Neuron (in vitro differentiated cells): ENCODE measurements at regions not wholly inside any gene's neighbourhood (a gene's known extent, or its start where the extent isn't known, plus 50 kb on each side); places are given as distances from the start of the nearest gene placed in this dataset.

Experiments used
- H2AFZ ChIP-seq: one replicate; pipeline ENCODE4 v1.6.1; 2013; ENCODE audit warnings: low read depth, mild to moderate bottlenecking, inconsistent platforms, low read length, moderate library complexity
- H3K27me3 ChIP-seq: one replicate; pipeline ENCODE4 v1.6.1; 2013; ENCODE audit warnings: low read length; ENCODE audit not compliant: insufficient read depth
- H3K36me3 ChIP-seq: one replicate; pipeline ENCODE4 v1.6.1; 2013; ENCODE audit warnings: low read length; ENCODE audit not compliant: insufficient read depth
- H3K4me1 ChIP-seq: one replicate; pipeline ENCODE4 v1.6.1; 2013; ENCODE audit warnings: low read length; ENCODE audit not compliant: insufficient read depth
- H3K4me3 ChIP-seq: 2 replicates; pipeline ENCODE4 v1.5.1; 2013; ENCODE audit warnings: mild to moderate bottlenecking, low read length, moderate library complexity
- H3K9me3 ChIP-seq: one replicate; pipeline ENCODE4 v1.6.1; 2013; ENCODE audit warnings: low read length

GRCh38 chr10:35739998-35740397, 97.9 kb upstream of the FZD8 start:
- Histone ChIP-seq H3K36me3 (no peaks in the 10 kb centered on the region), H3K4me3 (no peak overlapping the region), H3K9me3 (no peaks in the 10 kb centered on the region), H2AFZ (no peak overlapping the region), H3K27me3 (no peaks in the 10 kb centered on the region), H3K4me1 (no peaks in the 10 kb centered on the region)

- no peak overlapping the region for H3K4me3 ChIP-seq
- H3K4me1 ChIP-seq: no peaks in the 10 kb centered on the region
- H3K36me3 ChIP-seq: no peaks in the 10 kb centered on the region
- H3K9me3 ChIP-seq: no peaks in the 10 kb centered on the region
- no peak overlapping the region for H2AFZ ChIP-seq
- H3K27me3 ChIP-seq: no peaks in the 10 kb centered on the region
These were observed 93.3 kb upstream of the FZD8 start for GRCh38 chr10:35735412-35735811.

- no peak overlapping the region for H2AFZ ChIP-seq
- no peaks in the 10 kb centered on the region for H3K4me1 ChIP-seq
- no peaks in the 10 kb centered on the region for H3K36me3 ChIP-seq
- H3K27me3 ChIP-seq: no peaks in the 10 kb centered on the region
- H3K9me3 ChIP-seq: no peaks in the 10 kb centered on the region
- H3K4me3 ChIP-seq: no peak overlapping the region
These were observed 89.7 kb upstream of the FZD8 start for GRCh38 chr10:35731828-35732227.

GRCh38 chr10:35728341-35728740, 86.2 kb upstream of the FZD8 start:
- Histone ChIP-seq H3K36me3 (no peaks in the 10 kb centered on the region), H3K9me3 (no peaks in the 10 kb centered on the region), H3K27me3 (no peaks in the 10 kb centered on the region), H3K4me3 (no peak overlapping the region), H2AFZ (no peak overlapping the region), H3K4me1 (no peaks in the 10 kb centered on the region)

GRCh38 chr10:35726846-35727245, 84.8 kb upstream of the FZD8 start:
- no peaks in the 10 kb centered on the region for H3K4me1 ChIP-seq
- H3K36me3 ChIP-seq: no peaks in the 10 kb centered on the region
- H3K9me3 ChIP-seq: no peaks in the 10 kb centered on the region
- H3K4me3 ChIP-seq: no peak overlapping the region
- H3K27me3 ChIP-seq: no peaks in the 10 kb centered on the region
- no peak overlapping the region for H2AFZ ChIP-seq

GRCh38 chr10:35723992-35724391, 81.9 kb upstream of the FZD8 start:
- Histone ChIP-seq H3K4me1 (no peaks in the 10 kb centered on the region), H3K4me3 (no peak overlapping the region), H2AFZ (no peak overlapping the region), H3K36me3 (no peaks in the 10 kb centered on the region), H3K27me3 (no peaks in the 10 kb centered on the region), H3K9me3 (no peaks in the 10 kb centered on the region)

- Histone ChIP-seq H3K36me3 (no peaks in the 10 kb centered on the region), H3K9me3 (no peaks in the 10 kb centered on the region), H3K4me1 (no peaks in the 10 kb centered on the region), H2AFZ (no peak overlapping the region), H3K27me3 (no peaks in the 10 kb centered on the region), H3K4me3 (no peak overlapping the region)
These were observed 81.0 kb upstream of the FZD8 start for GRCh38 chr10:35723059-35723458.

GRCh38 chr10:35722636-35723035, 80.5 kb upstream of the FZD8 start:
- H2AFZ ChIP-seq: no peak overlapping the region
- H3K9me3 ChIP-seq: no peaks in the 10 kb centered on the region
- no peaks in the 10 kb centered on the region for H3K27me3 ChIP-seq
- no peaks in the 10 kb centered on the region for H3K36me3 ChIP-seq
- H3K4me1 ChIP-seq: no peaks in the 10 kb centered on the region
- no peak overlapping the region for H3K4me3 ChIP-seq

GRCh38 chr10:35722226-35722625, 80.1 kb upstream of the FZD8 start:
- Histone ChIP-seq H2AFZ (no peak overlapping the region), H3K4me1 (no peaks in the 10 kb centered on the region), H3K4me3 (no peak overlapping the region), H3K36me3 (no peaks in the 10 kb centered on the region), H3K9me3 (no peaks in the 10 kb centered on the region), H3K27me3 (no peaks in the 10 kb centered on the region)

- no peak overlapping the region for H2AFZ ChIP-seq
- H3K9me3 ChIP-seq: no peaks in the 10 kb centered on the region
- no peaks in the 10 kb centered on the region for H3K4me1 ChIP-seq
- H3K27me3 ChIP-seq: no peaks in the 10 kb centered on the region
- H3K36me3 ChIP-seq: no peaks in the 10 kb centered on the region
- no peak overlapping the region for H3K4me3 ChIP-seq
These were observed 78.3 kb upstream of the FZD8 start for GRCh38 chr10:35720366-35720765.

GRCh38 chr10:35716776-35717175, 74.7 kb upstream of the FZD8 start:
- H3K36me3 ChIP-seq: no peaks in the 10 kb centered on the region
- no peaks in the 10 kb centered on the region for H3K27me3 ChIP-seq
- H3K4me3 ChIP-seq: no peak overlapping the region
- no peaks in the 10 kb centered on the region for H3K9me3 ChIP-seq
- H2AFZ ChIP-seq: no peak overlapping the region
- H3K4me1 ChIP-seq: no peaks in the 10 kb centered on the region

GRCh38 chr10:35712486-35712885, 70.4 kb upstream of the FZD8 start:
- Histone ChIP-seq H3K4me1 (no peaks in the 10 kb centered on the region), H3K27me3 (no peaks in the 10 kb centered on the region), H3K4me3 (no peak overlapping the region), H2AFZ (no peak overlapping the region), H3K9me3 (no peaks in the 10 kb centered on the region), H3K36me3 (no peaks in the 10 kb centered on the region)

- H3K4me3 ChIP-seq: no peak overlapping the region
- H3K4me1 ChIP-seq: no peaks in the 10 kb centered on the region
- no peak overlapping the region for H2AFZ ChIP-seq
- H3K27me3 ChIP-seq: no peaks in the 10 kb centered on the region
- H3K36me3 ChIP-seq: no peaks in the 10 kb centered on the region
- H3K9me3 ChIP-seq: no peaks in the 10 kb centered on the region
These were observed 69.7 kb upstream of the FZD8 start for GRCh38 chr10:35711615-35712411.
